GM21576 (cell line): ENCODE measurements at regions not wholly inside any gene's neighbourhood (a gene's known extent, or its start where the extent isn't known, plus 50 kb on each side); places are given as distances from the start of the nearest gene placed in this dataset.
"Not testable (repeated sequence)": the region's sequence is repeated elsewhere in the genome, so short reads cannot be mapped to it uniquely, and the experiment has no call there.

Experiments
- ATAC-seq: cut with Tn5 transposase; IDR thresholded peaks from one replicate; pipeline ENCODE4 v1.9.1; 2021; ENCODE audit warnings: mild to moderate bottlenecking, moderate library complexity; ENCODE audit not compliant: unreplicated experiment

DNA sequence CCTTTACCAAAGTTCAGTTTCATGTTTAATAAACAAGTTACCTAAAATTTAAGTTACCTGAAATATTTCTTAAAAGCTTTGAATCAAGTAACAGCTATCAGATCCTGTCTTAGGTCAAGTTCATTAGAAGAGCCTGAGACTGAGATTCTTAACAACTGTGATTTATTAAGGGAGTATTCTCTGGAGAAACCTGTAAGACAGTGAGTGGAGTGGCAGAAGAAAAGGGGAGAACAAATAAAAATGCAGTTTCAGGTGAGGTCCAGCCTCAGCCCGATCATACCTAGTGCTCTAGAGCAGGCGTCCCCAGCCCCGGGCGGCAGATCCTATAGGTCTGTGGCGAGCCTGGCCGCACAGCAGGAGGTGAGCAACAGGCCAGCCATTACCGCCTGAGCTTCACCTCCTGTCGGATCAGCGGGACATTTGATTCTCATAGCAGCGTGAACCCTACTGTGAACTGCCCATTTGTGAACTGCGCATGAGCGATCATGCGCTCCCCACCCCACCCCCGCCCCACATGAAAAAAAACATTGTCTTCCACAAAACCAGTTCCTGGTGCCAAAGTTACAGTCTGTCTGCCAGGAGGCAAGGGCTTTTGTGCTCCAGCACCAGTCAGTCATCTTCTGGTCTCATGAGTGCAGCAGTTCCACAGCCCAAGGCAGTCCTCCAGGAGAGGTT is 59.2 kb upstream of the ADGRB3 start:
- no peak for ATAC-seq

DNA sequence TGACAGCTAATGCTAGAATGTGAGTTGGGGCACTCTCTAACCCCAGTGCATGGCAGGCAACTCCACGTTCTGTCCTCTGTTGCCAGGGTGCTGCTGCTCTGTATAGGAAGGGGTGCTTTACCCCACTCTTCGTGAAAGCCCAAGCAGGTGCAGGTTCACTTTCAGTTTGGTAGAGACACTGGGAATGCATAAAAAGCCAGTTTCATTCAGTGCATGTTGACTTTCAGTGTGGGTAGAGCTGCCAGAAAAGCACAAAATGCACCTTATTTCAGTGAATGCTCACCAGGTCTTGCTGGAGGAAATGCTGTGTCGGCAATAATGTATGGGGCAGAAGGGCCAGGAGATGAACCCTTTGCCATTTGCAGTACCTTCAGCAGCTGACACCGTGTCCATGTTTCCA is 62.1 kb upstream of the ADGRB3 start:
- no peak for ATAC-seq

GRCh38 chr6:68572525-68572924 is 62.6 kb upstream of the ADGRB3 start:
- peak; percentile 92 for ATAC-seq

- ATAC-seq: no peak
Measured at GRCh38 chr6:68559716-68560115, 75.4 kb upstream of the ADGRB3 start.

GRCh38 chr6:68559070-68559469 is 76.0 kb upstream of the ADGRB3 start:
- no peak for ATAC-seq

GRCh38 chr6:68546620-68547019 is 88.5 kb upstream of the ADGRB3 start:
- ATAC-seq: no peak

GRCh38 chr6:68544450-68544849 is 90.6 kb upstream of the ADGRB3 start:
- no peak for ATAC-seq

- ATAC-seq: no peak
Measured at GRCh38 chr6:68533339-68533795, 101.7 kb upstream of the ADGRB3 start.

DNA sequence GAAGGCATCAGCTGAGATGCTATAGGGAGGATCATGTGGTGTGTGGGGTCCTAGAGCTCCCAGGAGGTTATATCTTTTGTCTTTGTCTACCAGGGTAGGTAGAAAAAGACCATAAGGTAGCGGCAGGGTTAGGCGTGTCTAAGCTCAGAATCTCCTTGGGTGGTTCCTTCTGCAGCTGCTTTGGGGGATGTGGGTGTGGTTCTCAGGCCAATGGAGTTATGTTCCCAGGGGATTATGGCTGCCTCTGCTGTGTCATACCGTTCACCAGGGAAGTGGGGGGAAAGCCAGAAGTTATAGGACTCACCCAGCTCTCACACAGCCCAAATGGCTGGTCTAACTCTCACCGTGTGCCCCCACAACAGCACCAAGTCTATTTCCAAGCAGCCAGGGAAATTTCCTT is 107.4 kb upstream of the ADGRB3 start:
- no peak for ATAC-seq

- ATAC-seq: no peak
Measured at GRCh38 chr6:68506911-68507310, 128.2 kb upstream of the ADGRB3 start.

GRCh38 chr6:68502946-68503345 is 132.1 kb upstream of the ADGRB3 start:
- no peak for ATAC-seq

DNA sequence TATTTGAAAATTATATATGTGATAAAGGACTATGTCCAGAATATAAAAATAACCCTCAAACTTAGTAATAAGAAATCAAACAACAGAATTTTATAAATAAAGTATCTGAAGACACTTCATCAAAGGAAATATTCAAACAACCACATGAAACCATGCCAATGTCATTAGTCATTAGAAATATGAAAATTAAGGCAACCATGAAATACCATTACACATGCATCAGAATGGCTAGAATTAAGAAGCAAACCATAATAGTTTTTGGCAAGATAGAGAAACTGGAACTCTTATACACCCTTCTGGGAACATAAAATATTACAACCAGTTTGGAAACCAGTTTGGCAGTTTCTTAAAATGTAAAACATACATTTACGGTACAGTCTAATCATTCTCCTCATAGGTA is 137.2 kb upstream of the ADGRB3 start:
- no peak for ATAC-seq

- not testable (repeated sequence) for ATAC-seq
Measured at GRCh38 chr6:68494880-68495279, 140.2 kb upstream of the ADGRB3 start.

GRCh38 chr6:68476611-68477010 is 158.5 kb upstream of the ADGRB3 start:
- no peak for ATAC-seq

DNA sequence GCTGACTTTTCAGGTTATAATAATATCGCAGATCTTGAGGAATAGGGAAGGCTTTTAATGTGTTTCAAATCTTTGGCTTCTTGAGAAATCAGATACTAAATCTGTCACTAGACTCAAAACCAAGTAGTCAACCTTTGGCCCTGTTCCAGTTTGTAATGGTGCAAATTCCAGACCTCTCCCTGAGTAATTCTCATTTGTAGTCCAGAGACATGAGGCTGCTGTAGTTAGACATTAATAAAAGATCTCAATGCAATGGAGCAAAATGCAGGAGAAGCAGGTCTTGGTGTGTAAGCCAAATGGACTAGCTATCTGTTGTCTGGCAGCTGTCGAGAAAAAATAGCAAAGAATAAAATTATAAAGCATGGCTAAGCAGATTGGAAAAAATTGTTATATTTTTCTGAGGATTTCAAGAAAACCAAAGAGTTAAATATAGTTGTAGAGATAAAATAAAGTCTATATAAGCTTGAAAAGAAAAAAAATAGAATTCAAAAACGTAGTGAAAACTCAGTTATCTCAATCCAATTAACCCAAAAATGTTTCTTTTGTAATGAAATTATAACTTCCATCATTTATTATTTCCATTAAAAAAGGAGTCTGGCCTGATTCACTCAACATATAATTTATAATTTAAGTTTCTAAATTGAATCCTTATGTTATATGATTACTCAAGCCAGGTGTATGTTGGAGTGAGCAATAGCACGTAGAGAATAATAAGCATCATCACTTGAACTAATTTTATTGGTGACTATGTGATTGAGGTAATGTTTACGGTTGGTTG is 161.5 kb upstream of the ADGRB3 start:
- ATAC-seq: no peak

GRCh38 chr6:68468244-68468884 is 166.7 kb upstream of the ADGRB3 start:
- ATAC-seq: no peak

GRCh38 chr6:68458447-68458846 is 176.6 kb upstream of the ADGRB3 start:
- ATAC-seq: no peak

GRCh38 chr6:68447112-68447511 is 188.0 kb upstream of the ADGRB3 start:
- ATAC-seq: no peak

DNA sequence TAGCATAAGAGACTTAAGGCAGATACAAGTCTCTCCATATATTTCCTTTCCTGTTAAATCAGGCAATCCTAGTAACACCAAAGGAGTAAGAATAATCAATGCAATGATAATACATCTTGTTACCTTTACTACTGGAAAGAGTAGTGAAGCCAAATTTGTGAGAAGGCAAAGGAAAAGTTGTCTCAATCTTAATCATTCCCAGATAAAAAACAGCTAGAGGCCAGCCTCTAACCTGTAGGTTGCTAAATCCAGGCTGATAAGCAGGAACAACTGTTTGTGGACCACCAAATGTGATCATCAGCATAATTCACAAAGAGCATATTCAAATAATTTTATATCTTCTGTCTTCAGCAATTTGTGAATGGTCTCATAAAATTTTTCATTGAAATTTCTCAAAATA is 189.2 kb upstream of the ADGRB3 start:
- ATAC-seq: no peak

DNA sequence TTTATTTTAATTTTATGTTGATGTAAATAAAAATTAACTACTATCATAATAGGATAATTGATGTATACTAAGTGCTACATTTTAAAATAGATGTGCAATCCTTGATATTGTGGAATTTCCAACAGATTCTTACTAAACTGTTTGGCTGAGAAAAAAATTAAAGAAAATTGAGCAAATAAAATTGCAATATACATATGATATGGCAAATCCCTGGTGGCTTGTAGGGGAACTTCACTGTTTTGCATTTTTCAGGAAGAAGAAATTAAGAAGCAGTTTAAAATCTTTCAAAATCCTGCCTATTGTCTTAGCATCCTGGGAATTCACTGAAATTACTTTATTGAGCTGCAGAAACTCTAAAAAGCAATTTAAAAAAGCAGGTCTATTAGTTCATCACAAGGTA is 191.4 kb upstream of the ADGRB3 start:
- no peak for ATAC-seq

GRCh38 chr6:68427630-68428029 is 207.5 kb upstream of the ADGRB3 start:
- no peak for ATAC-seq

DNA sequence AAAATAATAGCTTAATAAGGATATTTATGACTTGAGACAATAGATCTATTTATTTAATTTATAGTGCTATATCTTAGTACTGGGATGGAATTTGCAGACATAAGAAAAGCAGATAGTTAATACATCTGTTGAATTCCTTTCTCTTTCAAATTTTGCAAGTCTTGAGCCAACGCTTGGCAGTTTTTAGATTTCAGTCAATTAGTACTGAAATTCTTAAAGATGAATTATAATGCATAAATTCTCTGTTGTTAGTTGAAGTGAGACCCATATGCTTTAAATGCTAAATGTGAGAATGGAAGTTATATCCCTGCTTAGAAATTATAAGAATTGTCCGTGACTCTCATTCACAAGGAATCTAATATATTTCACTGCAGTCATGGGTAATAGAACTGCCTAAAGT is 225.1 kb upstream of the ADGRB3 start:
- ATAC-seq: no peak
